Effector memory CD8-positive, alpha-beta T cell (primary cell): ENCODE measurements at regions not wholly inside any gene's neighbourhood (a gene's known extent, or its start where the extent isn't known, plus 50 kb on each side); places are given as distances from the start of the nearest gene placed in this dataset.
A peak's percentile ranks its signal among the peaks of the same experiment; 100 is the strongest.

Experiments used
- ATAC-seq: fragments of 150-1000 bp; cut with Tn5 transposase; replicated peaks from 2 replicates; pipeline ENCODE4 v1.10.0; 2021; ENCODE audit warnings: mild to moderate bottlenecking, moderate library complexity
- DNase-seq, 3 experiments: peaks; one replicate each; pipeline ENCODE4 v3.0.0; 2021
- H3K27ac Mint-ChIP-seq, 2 donors: one replicate each; pipeline ENCODE4 v1.8.0; 2022; ENCODE audit warnings: mild to moderate bottlenecking in 2 of 2, mixed read lengths in 2 of 2, moderate library complexity in 2 of 2
- H3K27me3 Mint-ChIP-seq, 2 donors: one replicate each; pipeline ENCODE4 v1.8.0; 2022; ENCODE audit warnings: mixed read lengths in 2 of 2
- H3K36me3 Mint-ChIP-seq: one replicate; pipeline ENCODE4 v1.8.0; 2022; ENCODE audit warnings: mild to moderate bottlenecking, moderate library complexity, mixed read lengths; ENCODE audit not compliant: insufficient read depth
- H3K4me1 Mint-ChIP-seq, 2 donors: one replicate each; pipeline ENCODE4 v1.8.0; 2022; ENCODE audit warnings: low read depth in 2 of 2, mixed read lengths in 2 of 2
- H3K4me3 Mint-ChIP-seq, 2 donors: one replicate each; pipeline ENCODE4 v1.8.0; 2022; ENCODE audit warnings: mild to moderate bottlenecking in 2 of 2, mixed read lengths in 2 of 2, moderate library complexity in 2 of 2
- H3K9me3 Mint-ChIP-seq, 2 donors: one replicate each; pipeline ENCODE4 v1.8.0; 2022; ENCODE audit warnings: mixed read lengths in 2 of 2

DNA sequence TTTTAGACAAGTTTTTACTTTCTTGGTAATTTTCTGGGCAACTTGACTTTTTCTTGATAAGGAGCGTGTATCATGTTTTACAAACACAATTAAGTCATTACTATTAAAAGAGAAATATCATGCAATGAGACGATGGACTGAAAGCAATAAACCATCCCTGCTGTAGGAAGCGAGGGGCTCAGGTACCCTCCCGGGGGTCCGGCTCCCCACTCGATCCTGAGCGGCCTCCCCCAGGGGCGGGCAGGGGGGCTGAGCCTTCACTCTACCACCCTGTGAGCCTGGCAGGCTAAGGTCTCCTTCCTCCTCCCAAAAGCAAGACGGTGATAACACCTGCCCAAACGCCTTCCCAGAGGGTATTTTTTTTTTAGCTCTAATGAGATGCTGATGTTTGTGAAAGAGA is 51.8 kb upstream of the ADGRA1 start:
- DNase-seq = no peak
- H3K4me1 Mint-ChIP-seq = no peaks in the 10 kb centered on the region
- H3K4me3 Mint-ChIP-seq = no peak overlapping the region
- no peaks in the 10 kb centered on the region for H3K36me3 Mint-ChIP-seq
- no peak for ATAC-seq
- H3K9me3 Mint-ChIP-seq = no peaks in the 10 kb centered on the region
- peak overlapping the region in 1 of 2 donors; percentile 17 for H3K27ac Mint-ChIP-seq
- H3K27me3 Mint-ChIP-seq = peaks cover 5 to 57% of the 10 kb centered on the region in 2 donors

DNA sequence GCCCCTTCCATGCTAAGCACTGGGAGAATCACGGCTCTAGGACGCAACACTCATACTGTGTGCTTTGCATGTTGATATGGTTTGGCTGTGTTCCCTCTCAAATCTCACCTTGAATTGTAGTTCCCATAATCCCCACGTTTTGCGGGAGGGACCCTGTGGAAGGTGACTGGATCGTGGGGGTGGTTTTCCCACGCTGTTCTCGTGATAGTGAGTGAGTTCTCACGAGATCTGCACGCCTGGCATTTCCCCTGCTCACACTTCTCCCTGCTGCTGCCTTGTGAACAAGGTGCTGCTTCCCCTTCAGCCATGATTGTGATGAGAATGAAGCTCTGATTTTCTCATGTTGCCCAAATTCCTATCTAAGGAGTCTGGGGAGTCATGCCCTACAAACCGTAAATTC is 53.0 kb upstream of the ADGRA1 start:
- no peak for ATAC-seq
- no peaks in the 10 kb centered on the region for H3K4me1 Mint-ChIP-seq
- H3K27ac Mint-ChIP-seq = no peak overlapping the region
- H3K9me3 Mint-ChIP-seq = no peaks in the 10 kb centered on the region
- H3K27me3 Mint-ChIP-seq = peaks cover 5 to 53% of the 10 kb centered on the region in 2 donors
- no peaks in the 10 kb centered on the region for H3K36me3 Mint-ChIP-seq
- no peak overlapping the region for H3K4me3 Mint-ChIP-seq
- DNase-seq = no peak

DNA sequence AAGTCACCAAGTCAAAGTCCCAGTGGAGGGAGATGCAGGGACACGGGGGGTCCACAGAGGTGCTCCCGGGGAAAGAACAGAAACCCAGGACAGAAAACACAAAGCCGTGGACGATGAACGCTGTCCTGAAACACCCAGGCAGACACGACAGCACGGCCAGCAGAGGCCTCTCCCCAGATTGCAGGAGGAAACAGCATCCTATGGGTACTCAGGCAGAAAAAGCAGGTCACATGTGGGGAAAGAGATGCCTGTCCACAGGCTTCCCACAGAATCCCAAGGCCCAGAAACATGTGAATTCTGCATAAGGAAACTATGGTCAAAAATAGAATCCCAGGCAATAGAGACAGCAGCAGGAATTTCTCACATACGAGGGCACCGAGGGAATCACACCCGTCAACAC is 53.6 kb upstream of the ADGRA1 start:
- peaks cover 5 to 53% of the 10 kb centered on the region in 2 donors for H3K27me3 Mint-ChIP-seq
- H3K9me3 Mint-ChIP-seq = no peaks in the 10 kb centered on the region
- no peak overlapping the region for H3K27ac Mint-ChIP-seq
- no peak for DNase-seq
- ATAC-seq = no peak
- H3K4me1 Mint-ChIP-seq = no peaks in the 10 kb centered on the region
- no peaks in the 10 kb centered on the region for H3K36me3 Mint-ChIP-seq
- no peak overlapping the region for H3K4me3 Mint-ChIP-seq

DNA sequence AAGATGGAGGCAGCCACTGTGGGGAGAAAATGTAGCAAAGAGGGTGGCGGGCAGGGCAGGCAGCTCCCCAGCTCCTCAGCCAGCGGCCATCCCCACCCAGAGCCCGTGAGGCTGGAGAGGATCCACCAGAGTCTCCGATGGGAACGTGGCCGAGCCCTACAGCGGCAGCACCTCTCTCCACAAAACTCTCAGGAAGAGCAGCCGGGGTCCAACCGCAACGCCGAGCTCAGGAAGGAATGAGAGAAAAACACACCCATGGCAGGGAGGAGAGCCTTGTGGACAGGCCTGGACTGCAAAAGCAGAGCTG is 54.0 kb upstream of the ADGRA1 start:
- DNase-seq (no peak), ATAC-seq (no peak)
- Mint-ChIP-seq H3K4me3 (no peak overlapping the region), H3K27me3 (peaks cover 3 to 49% of the 10 kb centered on the region in 2 donors), H3K9me3 (no peaks in the 10 kb centered on the region), H3K4me1 (no peaks in the 10 kb centered on the region), H3K36me3 (no peaks in the 10 kb centered on the region), H3K27ac (no peak overlapping the region)

DNA sequence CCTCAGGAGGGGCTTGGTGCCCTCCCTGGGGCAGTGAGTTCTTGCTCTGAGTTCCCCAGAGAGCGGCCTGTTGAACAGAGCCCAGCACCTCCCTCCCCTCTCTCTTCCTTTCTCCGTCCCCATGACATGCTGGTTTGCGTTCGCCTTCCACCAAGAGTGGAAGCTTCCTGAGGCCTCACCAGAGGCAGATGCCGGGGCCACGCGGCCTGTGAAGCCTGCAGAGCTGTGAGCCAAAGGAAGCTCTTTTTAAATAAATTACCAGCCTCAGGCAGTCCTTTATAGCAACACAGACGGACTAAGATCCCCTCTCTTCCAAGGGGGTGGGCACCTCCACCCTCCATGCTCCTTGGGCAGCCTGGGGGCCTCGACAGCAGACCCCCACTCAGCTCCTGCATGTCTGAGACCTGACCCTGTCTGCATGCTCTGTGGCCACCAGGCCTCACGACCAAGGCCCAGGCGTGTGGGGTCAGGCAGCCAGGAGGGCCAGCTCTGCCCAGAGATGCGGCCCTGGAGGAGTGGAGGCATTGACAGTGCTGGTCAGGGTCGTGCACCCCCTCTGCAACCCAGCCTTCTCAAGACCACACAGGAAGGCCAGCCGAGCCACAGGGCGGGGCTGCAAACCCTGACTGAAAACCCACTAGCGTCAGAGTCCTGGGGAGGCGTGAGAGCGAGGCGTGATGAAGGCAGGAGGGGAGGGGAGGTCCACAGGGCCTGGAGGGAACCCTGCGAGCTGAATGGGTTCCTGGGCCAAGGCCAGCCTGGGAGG is 54.6 kb upstream of the ADGRA1 start:
- Mint-ChIP-seq H3K4me1 (no peaks in the 10 kb centered on the region), H3K4me3 (no peak overlapping the region), H3K27ac (no peak overlapping the region), H3K36me3 (no peaks in the 10 kb centered on the region), H3K9me3 (no peaks in the 10 kb centered on the region), H3K27me3 (peaks cover 1 to 48% of the 10 kb centered on the region in 2 donors)
- DNase-seq = no peak
- no peak for ATAC-seq

DNA sequence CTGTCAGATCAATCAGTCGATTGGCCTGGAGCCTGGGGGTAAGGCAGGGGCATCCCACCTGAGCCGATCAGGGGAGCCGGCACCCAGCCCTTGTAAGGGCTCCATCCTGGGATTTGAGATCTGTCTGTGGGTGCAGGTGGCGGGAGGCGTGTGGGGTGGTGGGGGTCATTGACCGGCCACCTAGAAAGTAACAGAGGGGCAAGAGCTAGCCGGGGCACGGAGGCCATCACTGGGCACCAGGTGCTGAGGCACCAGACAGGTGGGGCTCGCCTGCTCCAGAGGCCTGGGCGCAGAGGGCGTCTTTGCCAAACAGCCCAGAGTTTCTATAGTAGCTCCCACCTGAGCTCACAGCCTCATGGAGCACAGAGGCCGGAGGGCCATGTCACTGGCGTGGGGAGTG is 55.5 kb upstream of the ADGRA1 start:
- H3K36me3 Mint-ChIP-seq = no peaks in the 10 kb centered on the region
- ATAC-seq = no peak
- DNase-seq = no peak
- H3K4me3 Mint-ChIP-seq = no peak overlapping the region
- H3K9me3 Mint-ChIP-seq = no peaks in the 10 kb centered on the region
- no peak overlapping the region for H3K27ac Mint-ChIP-seq
- peaks cover 5 to 57% of the 10 kb centered on the region in 2 donors for H3K27me3 Mint-ChIP-seq
- H3K4me1 Mint-ChIP-seq = no peaks in the 10 kb centered on the region

DNA sequence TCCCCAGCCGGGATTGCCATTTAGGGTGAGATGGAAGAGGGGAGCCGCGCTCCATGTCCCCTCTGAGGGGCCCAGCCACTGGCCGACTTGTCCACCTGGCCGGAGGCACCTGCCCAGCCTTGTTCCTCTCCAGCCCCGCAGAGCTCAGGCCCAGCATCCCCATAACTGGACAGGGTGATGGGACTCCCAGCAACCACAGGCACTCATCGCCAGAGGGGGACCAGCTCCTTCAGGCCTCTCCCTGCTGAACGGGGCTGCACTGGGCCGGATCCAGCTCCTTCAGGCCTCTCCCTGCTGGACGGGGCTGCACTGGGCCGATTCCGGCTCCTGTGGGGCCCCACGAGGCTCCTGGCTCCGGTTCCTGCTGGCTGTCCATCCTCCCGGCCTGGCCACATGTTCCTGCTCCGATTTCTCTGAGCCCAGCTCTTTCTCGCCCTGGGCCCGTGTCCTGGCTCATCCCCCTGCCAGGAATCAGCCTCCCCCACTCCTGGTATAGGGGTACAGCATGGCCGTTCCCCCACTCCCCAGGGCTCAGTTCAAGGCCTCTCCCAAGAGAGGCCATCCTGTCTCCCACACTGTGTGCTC is 56.1 kb upstream of the ADGRA1 start:
- no peak for ATAC-seq
- no peak for DNase-seq
- Mint-ChIP-seq H3K27ac (no peak overlapping the region), H3K4me1 (no peaks in the 10 kb centered on the region), H3K36me3 (no peaks in the 10 kb centered on the region), H3K4me3 (no peak overlapping the region), H3K27me3 (peaks cover 5 to 57% of the 10 kb centered on the region in 2 donors), H3K9me3 (no peaks in the 10 kb centered on the region)

DNA sequence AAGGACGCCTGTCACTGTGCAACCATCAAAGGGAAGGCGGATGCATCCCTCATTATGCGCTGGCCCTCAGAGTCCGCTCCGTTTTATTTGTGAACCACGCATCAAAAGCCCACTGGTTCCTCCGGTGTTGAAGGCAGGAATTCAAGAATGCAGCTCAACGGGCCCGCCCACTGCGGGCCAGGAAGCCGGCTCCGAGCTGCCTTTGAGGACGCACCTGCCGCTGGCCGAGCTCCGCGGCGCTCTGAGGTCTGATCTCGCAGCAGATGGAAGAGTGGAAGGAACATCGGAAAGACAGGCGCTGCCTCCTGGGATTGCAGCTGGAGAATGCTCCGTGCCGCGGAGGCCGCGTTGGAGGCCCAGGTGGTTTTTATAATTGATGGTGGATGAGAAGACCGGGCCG is 56.9 kb upstream of the ADGRA1 start:
- Mint-ChIP-seq H3K27ac (no peak overlapping the region), H3K36me3 (no peaks in the 10 kb centered on the region), H3K4me1 (no peaks in the 10 kb centered on the region), H3K9me3 (no peaks in the 10 kb centered on the region), H3K4me3 (no peak overlapping the region), H3K27me3 (peaks cover 9 to 65% of the 10 kb centered on the region in 2 donors)
- no peak for ATAC-seq
- DNase-seq = no peak

DNA sequence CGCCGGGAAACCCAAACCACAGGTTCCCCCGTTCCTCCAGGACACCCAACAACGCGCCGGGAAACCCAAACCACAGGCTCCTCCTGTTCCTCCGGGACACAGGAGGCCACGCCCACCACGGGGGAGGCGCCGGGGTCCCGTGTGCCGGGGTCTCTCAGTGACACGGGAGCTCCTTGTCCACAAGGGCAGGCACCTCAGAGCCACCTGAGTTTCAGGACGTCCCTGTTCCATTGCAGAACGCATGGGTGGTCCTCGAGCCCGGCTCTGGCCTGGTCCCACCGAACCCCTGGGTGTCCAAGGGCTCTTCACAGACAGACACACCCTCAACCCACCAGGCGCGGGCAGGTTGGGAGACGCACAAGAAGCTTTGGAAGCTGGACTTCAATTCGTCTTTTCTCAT is 57.6 kb upstream of the ADGRA1 start:
- Mint-ChIP-seq H3K27me3 (peaks cover 16 to 72% of the 10 kb centered on the region in 2 donors), H3K27ac (no peak overlapping the region), H3K4me3 (no peak overlapping the region), H3K36me3 (no peaks in the 10 kb centered on the region), H3K4me1 (no peaks in the 10 kb centered on the region), H3K9me3 (no peaks in the 10 kb centered on the region)
- DNase-seq (no peak), ATAC-seq (no peak)

DNA sequence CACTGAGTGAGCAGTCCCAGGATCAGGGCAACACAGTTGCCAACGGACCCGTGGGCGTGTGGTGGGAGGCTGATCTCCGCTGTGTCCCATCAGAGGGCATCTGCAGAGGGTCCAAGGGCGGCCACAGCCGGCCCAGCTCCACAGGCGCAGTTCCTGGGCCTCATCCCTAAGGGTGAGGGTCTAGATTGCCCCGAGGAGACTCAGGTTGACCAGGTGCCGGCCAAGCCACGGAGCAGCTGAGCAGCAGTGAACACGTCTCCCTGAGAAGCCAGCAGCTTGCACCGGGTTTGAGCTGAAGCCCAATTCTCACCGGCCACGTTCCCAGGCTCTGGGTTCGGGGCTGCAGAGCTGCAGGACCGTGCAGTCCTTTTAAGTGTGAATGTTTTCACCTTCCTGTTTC is 58.8 kb upstream of the ADGRA1 start:
- Mint-ChIP-seq H3K36me3 (no peaks in the 10 kb centered on the region), H3K9me3 (no peaks in the 10 kb centered on the region), H3K27me3 (peaks cover 16 to 73% of the 10 kb centered on the region in 2 donors)

DNA sequence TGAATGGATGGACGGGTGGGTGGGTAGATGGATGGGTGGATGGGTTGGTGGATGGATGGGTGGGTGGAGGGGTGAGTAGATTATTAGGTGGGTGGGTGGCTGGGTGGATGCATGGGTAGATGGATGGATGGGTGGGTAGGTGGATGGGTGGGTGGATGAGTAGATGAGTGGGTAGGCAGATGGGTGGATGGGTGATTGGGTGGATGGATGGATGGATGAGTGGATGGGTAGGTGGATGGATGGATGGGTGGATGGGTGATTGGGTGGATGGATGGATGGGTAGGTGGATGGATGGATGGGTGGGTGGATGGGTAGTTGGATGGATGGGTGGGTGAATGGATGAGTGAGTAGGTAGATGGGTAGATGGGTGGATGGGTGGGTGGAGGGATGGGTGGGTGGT is 59.6 kb upstream of the ADGRA1 start:
- H3K4me3 Mint-ChIP-seq = no peak overlapping the region
- ATAC-seq = no peak

More for the DNA sequence above, 58.8 kb upstream of the ADGRA1 start:
- no peak overlapping the region for H3K27ac Mint-ChIP-seq
- ATAC-seq (no peak), DNase-seq (no peak)
- no peak overlapping the region for H3K4me3 Mint-ChIP-seq
- no peaks in the 10 kb centered on the region for H3K4me1 Mint-ChIP-seq

DNA sequence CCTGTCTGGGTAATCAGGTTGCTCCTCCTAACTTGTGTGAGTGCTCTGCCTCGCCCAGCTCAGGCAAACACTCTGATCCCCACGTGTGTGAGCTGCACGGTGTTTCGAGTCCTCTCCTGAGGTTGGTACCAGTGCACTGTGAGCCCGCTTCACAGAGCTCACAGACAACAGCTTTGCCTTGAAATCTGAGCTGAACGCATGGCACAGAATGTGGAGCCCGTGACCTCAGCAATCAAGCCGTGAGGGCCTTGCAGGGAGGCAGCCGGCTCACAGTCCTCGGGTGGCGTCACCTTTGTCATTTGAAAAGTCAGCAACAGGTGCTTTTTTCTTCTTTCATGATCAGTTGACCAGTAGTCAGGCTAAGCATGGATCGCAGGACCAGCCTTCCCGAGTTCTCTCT is 60.2 kb upstream of the ADGRA1 start:
- no peak for ATAC-seq
- Mint-ChIP-seq H3K4me1 (peaks cover 0 to 2% of the 10 kb centered on the region in 2 donors), H3K36me3 (no peaks in the 10 kb centered on the region)

More for the DNA sequence above, 59.6 kb upstream of the ADGRA1 start:
- Mint-ChIP-seq H3K9me3 (no peaks in the 10 kb centered on the region), H3K36me3 (no peaks in the 10 kb centered on the region), H3K27ac (no peak overlapping the region), H3K27me3 (peaks cover 16 to 65% of the 10 kb centered on the region in 2 donors), H3K4me1 (no peaks in the 10 kb centered on the region)
- no peak for DNase-seq

DNA sequence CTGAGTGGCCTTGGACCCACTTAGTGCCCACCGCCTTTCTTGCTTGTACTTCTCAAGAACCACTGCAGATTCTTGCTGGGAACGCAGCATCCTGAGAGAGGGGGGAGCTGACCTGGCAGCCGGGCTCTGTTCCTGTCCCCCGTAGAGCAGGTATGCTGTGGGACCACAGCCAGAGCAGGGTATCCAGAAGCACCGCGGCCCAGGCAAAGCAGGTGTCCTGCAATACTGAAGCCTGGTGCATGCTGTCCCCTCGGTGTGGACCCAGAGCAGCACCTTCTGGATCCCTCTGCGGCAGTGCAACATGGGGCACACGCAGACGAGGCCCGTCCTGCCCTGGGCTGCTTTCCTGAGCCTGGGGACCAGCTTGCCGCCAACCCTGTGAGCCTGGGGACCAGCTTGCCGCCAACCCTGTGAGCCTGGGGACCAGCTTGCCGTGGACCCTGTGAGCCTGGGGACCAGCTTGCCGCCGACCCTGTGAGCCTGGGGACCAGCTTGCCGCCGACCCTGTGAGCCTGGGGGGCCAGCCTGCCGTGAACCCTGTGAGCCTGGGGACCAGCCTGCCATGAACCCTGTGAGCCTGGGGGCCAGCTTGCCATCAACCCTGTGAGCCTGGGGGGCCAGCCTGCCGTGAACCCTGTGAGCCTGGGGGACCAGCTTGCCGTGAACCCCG is 60.9 kb upstream of the ADGRA1 start:
- Mint-ChIP-seq H3K9me3 (no peaks in the 10 kb centered on the region), H3K27me3 (peaks cover 16 to 52% of the 10 kb centered on the region in 2 donors), H3K27ac (no peak overlapping the region), H3K36me3 (no peaks in the 10 kb centered on the region), H3K4me3 (no peak overlapping the region), H3K4me1 (peaks cover 0 to 2% of the 10 kb centered on the region in 2 donors)
- DNase-seq (no peak), ATAC-seq (no peak)

More for the DNA sequence above, 60.2 kb upstream of the ADGRA1 start:
- Mint-ChIP-seq H3K27ac (no peak overlapping the region), H3K4me3 (no peak overlapping the region), H3K9me3 (no peaks in the 10 kb centered on the region), H3K27me3 (peaks cover 16 to 58% of the 10 kb centered on the region in 2 donors)
- no peak for DNase-seq

DNA sequence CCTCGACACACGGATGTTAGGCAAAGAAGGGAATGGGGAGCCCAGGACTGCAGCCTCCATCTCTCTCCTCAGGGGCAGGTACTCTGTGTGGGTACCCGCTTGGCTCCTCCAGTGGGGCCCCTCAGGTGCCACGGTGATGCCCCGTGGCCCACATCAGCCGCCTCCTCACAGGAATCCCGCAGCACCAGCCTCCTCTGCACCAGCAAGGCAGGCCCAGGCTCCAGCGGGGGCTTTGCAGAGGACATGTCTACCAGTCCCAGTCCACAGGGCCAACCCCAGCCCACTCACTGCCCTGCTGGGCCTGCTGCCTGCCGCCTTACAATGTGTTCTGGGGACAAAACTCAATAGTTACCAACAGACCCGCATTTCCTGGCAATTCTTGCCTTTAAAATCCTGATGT is 61.6 kb upstream of the ADGRA1 start:
- no peak for DNase-seq
- H3K27ac Mint-ChIP-seq = no peak overlapping the region
- H3K4me3 Mint-ChIP-seq = no peak overlapping the region
- H3K36me3 Mint-ChIP-seq = no peaks in the 10 kb centered on the region
- peaks cover 0 to 2% of the 10 kb centered on the region in 2 donors for H3K4me1 Mint-ChIP-seq
- H3K9me3 Mint-ChIP-seq = no peaks in the 10 kb centered on the region
- no peak for ATAC-seq
- H3K27me3 Mint-ChIP-seq = peaks cover 16 to 45% of the 10 kb centered on the region in 2 donors
